ENCODE measurements at regions not wholly inside any gene's neighbourhood (a gene's known extent, or its start where the extent isn't known, plus 50 kb on each side); places are given as distances from the start of the nearest gene placed in this dataset.
"Not testable (repeated sequence)": the region's sequence is repeated elsewhere in the genome, so short reads cannot be mapped to it uniquely, and the experiment has no call there.

DNA sequence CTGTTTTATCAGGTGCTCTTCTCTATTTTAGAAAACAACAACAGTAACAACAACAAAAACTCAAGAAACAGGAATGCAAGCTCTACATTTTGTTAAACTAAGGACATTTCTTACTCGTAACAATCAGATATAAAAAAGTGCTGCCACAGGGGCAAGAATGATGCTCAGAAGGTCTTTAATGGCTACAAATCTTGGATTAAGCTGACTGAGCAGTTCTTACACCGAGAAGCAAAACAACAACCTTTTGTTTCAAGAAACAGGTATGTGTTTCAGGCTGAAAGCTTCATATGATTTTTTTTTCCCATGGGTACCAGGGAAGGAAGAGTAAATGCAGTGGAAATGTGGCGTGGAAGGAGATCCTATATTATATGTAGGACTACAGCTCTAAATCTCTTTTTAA is 786.8 kb upstream of the FBXO33 start:
- no peak for ATAC-seq (replicated peaks)
- H3K27me3 Mint-ChIP-seq, result no peaks in the 10 kb centered on the region
- peaks cover 7 to 19% of the 10 kb centered on the region in 2 donors for H3K4me1 Mint-ChIP-seq

DNA sequence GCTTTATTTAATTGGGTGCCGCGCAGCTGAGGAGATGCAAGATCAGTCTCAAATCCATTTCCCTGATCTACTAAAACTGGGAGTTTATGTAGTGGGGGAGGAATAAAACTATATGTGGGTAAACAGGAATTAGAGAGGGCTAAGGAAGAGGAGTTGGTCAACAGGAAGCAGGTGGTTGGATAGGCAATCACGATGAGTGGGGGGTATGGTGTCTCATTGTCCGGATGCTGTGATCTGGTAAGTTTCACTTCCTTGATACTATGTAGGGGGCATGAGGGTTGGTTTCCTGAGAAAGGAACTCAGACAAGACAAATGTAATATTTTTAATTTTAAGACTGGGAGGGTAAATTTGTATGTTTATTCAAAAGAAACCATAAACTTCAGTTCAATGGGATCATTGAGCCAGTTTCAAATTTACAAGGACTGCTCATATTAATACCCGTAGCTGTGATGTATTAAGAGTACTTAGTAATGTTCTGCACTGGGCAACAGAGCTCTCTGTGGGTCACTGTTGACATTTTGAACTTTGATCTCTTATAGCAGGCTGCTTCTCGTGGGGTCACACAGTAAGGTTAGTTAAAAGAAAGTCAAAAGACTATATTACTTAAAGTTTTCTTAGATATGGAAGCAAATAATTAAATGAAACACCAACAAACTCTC is 786.2 kb upstream of the FBXO33 start:
- Mint-ChIP-seq H3K36me3 (peaks cover 4 to 7% of the 10 kb centered on the region in 2 donors), H3K4me1 (peaks cover 9 to 19% of the 10 kb centered on the region in 2 donors), H3K27ac (peak overlapping the region; percentile 7), H3K4me3 (peak overlapping the region in 1 of 2 donors; percentile 2), H3K9me3 (peaks cover 5 to 17% of the 10 kb centered on the region in 2 donors), H3K27me3 (no peaks in the 10 kb centered on the region)
- peak; percentile 92 to 98 for ATAC-seq (replicated peaks)
- DNase-seq, result no peak

More for the DNA sequence above, 786.8 kb upstream of the FBXO33 start:
- DNase-seq, result no peak
- H3K4me3 Mint-ChIP-seq, result no peak overlapping the region
- H3K9me3 Mint-ChIP-seq, result peaks cover 5 to 16% of the 10 kb centered on the region in 2 donors
- H3K27ac Mint-ChIP-seq, result peak overlapping the region; percentile 3
- H3K36me3 Mint-ChIP-seq, result peaks cover 4 to 7% of the 10 kb centered on the region in 2 donors

GRCh38 chr14:40216976-40217375 is 784.7 kb upstream of the FBXO33 start:
- H3K36me3 Mint-ChIP-seq, result peaks cover 4 to 7% of the 10 kb centered on the region in 2 donors
- no peak overlapping the region for H3K27ac Mint-ChIP-seq
- H3K4me1 Mint-ChIP-seq, result peaks cover 9 to 19% of the 10 kb centered on the region in 2 donors
- H3K9me3 Mint-ChIP-seq, result peaks cover 4 to 17% of the 10 kb centered on the region in 2 donors
- DNase-seq (no peak), ATAC-seq (replicated peaks) (no peak)
- H3K4me3 Mint-ChIP-seq, result no peak overlapping the region
- no peaks in the 10 kb centered on the region for H3K27me3 Mint-ChIP-seq

DNA sequence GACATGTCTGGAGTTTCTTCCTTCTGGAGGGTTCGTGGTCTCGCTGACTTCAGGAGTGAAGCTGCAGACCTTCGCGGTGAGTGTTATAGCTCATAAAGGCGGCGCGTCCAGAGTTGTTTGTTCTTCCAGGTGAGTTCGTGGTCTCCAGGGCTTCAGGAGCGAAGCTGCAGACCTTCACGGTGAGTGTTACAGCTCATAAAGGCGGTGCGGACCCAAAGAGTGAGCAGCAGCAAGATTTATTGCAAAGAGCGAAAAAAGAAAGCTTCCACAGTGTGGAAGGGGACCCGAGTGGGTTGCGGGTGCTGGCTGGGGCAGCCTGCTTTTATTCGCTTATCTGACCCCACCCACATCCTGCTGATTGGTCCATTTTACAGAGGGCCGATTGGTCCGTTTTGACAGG is 784.2 kb upstream of the FBXO33 start:
- not testable (repeated sequence) for H3K27me3 Mint-ChIP-seq; H3K36me3 Mint-ChIP-seq; ATAC-seq (replicated peaks); DNase-seq; H3K27ac Mint-ChIP-seq; H3K4me3 Mint-ChIP-seq
- Mint-ChIP-seq H3K9me3 (peaks cover 4 to 17% of the 10 kb centered on the region in 2 donors), H3K4me1 (peaks cover 9 to 19% of the 10 kb centered on the region in 2 donors)

DNA sequence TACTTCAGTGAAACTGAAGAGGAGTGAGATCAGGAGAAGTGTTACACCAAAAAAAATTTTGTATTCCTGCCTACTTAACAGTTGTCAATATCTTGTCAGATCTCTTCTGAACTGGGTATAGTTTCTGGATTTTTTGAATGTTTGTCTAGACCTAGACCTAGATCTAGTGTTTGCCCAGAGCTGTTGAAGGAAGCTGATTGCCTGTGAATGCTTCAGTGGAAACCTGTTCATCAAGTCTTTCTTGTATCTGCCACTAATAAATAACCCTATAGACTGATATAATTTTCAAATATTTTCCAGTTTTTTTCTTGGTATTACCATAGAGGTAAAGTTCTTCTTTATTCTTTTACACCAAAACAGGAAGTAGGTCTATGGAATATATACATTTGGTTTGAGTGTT is 781.5 kb upstream of the FBXO33 start:
- peaks cover 4 to 7% of the 10 kb centered on the region in 2 donors for H3K36me3 Mint-ChIP-seq
- no peak overlapping the region for H3K27ac Mint-ChIP-seq

DNA sequence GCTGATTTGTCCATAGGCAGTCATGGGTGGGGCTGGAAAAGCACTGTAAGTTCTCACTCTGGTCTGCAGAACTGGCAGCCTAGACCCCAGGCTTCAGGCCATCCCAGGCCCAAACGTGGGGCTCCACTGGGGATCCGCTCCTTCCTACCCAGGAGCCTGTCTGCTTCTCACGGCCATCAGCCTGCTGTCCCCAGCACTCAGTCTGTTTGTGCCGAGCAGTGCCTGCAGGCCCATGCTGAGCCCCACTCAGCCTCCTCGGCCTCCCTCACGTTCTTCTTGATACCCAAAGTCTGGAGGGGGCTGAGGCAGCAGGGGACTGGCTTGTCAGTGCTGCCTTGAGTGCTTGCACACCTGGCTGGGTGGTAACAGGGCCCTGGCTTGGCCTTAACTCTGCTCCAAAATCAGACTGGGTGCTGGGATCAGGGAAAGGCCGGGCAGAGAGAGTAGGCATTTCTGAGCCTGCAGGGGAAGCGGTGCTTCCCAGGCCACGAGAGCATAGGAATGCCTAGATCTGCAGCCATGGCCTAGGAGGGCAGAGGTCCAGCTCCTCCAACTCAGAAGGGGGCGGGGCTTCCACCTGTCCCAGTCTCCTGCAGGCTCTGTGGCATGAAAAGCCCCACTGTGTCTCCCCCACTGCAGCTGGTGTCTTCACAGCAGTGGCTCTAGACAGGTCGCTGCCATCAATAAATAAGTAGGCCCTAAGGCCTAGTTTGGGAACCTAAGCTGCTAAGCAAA is 772.4 kb upstream of the FBXO33 start:
- peaks cover 4 to 10% of the 10 kb centered on the region in 2 donors for H3K9me3 Mint-ChIP-seq
- H3K36me3 Mint-ChIP-seq, result no peaks in the 10 kb centered on the region
- H3K27ac Mint-ChIP-seq, result no peak overlapping the region
- H3K4me3 Mint-ChIP-seq, result no peak overlapping the region
- ATAC-seq (replicated peaks) (no peak), DNase-seq (no peak)
- peaks cover 0 to 2% of the 10 kb centered on the region in 2 donors for H3K4me1 Mint-ChIP-seq
- H3K27me3 Mint-ChIP-seq, result no peaks in the 10 kb centered on the region

More for the DNA sequence above, 781.5 kb upstream of the FBXO33 start:
- H3K9me3 Mint-ChIP-seq, result peaks cover 8 to 19% of the 10 kb centered on the region in 2 donors
- no peak overlapping the region for H3K4me3 Mint-ChIP-seq
- H3K27me3 Mint-ChIP-seq, result no peaks in the 10 kb centered on the region
- no peak for ATAC-seq (replicated peaks)
- H3K4me1 Mint-ChIP-seq, result peaks cover 7 to 11% of the 10 kb centered on the region in 2 donors
- DNase-seq, result no peak

DNA sequence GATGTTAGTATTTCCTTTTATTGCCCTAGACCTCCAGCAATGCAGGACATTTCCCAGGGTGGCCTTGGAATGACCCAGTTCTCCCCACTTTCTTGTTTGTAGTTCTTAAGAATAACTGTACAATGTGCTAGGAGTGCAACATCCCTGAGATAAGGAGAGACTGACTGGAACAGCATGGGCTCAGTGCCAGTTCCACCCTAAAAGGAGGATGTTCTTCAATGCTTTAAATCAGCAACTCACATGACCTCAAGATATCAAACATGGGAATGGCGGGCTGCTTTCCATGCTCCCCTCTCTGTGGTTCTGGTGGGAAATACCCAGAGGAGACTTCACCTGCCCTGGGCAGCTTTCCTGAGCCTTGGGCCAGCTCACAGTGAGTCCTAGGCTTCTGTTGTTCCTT is 766.9 kb upstream of the FBXO33 start:
- Mint-ChIP-seq H3K27me3 (no peaks in the 10 kb centered on the region), H3K4me1 (no peaks in the 10 kb centered on the region), H3K9me3 (peaks cover 0 to 2% of the 10 kb centered on the region in 2 donors), H3K4me3 (no peak overlapping the region), H3K36me3 (no peaks in the 10 kb centered on the region), H3K27ac (no peak overlapping the region)
- ATAC-seq (replicated peaks) (no peak), DNase-seq (no peak)

- Mint-ChIP-seq H3K4me3 (no peak overlapping the region), H3K36me3 (no peaks in the 10 kb centered on the region), H3K9me3 (peaks cover 0 to 2% of the 10 kb centered on the region in 2 donors), H3K27ac (no peak overlapping the region), H3K27me3 (no peaks in the 10 kb centered on the region), H3K4me1 (no peaks in the 10 kb centered on the region)
- ATAC-seq (replicated peaks), result no peak
- no peak for DNase-seq
Measured at GRCh38 chr14:40197344-40197743, 765.1 kb upstream of the FBXO33 start.

GRCh38 chr14:40188006-40188405 is 755.8 kb upstream of the FBXO33 start:
- Mint-ChIP-seq H3K27me3 (no peaks in the 10 kb centered on the region), H3K36me3 (no peaks in the 10 kb centered on the region), H3K27ac (no peak overlapping the region), H3K4me3 (no peak overlapping the region), H3K9me3 (peaks cover 0 to 2% of the 10 kb centered on the region in 2 donors), H3K4me1 (no peaks in the 10 kb centered on the region)
- DNase-seq (no peak), ATAC-seq (replicated peaks) (no peak)

GRCh38 chr14:40164083-40164482 is 731.9 kb upstream of the FBXO33 start:
- no peak overlapping the region for H3K4me3 Mint-ChIP-seq
- no peaks in the 10 kb centered on the region for H3K27me3 Mint-ChIP-seq
- H3K36me3 Mint-ChIP-seq, result peaks cover 0 to 9% of the 10 kb centered on the region in 2 donors
- ATAC-seq (replicated peaks), result no peak
- peaks cover 6 to 8% of the 10 kb centered on the region in 2 donors for H3K9me3 Mint-ChIP-seq
- no peak for DNase-seq
- no peaks in the 10 kb centered on the region for H3K4me1 Mint-ChIP-seq
- H3K27ac Mint-ChIP-seq, result no peak overlapping the region

DNA sequence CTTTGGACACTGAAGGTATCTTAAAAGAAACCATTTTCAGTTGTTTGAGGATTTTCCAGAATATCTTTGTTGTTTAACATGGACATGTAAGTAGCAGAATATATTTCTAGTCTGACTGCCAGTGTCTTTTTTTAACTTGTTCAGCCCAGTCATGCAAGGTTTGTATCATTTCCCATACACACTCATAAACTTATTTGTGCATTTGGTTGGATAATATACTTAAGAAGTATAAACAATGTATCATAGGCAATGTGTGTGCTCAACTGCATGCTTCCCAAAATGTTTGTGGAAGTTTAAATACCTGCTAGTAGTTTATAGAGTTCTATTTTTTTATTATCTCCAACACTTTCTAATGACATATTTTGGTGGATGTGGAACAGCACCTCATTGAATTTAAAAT is 707.4 kb upstream of the FBXO33 start:
- peaks cover 7 to 10% of the 10 kb centered on the region in 2 donors for H3K9me3 Mint-ChIP-seq
- DNase-seq (no peak), ATAC-seq (replicated peaks) (no peak)
- H3K36me3 Mint-ChIP-seq, result no peaks in the 10 kb centered on the region
- no peak overlapping the region for H3K27ac Mint-ChIP-seq
- H3K4me3 Mint-ChIP-seq, result no peak overlapping the region
- no peaks in the 10 kb centered on the region for H3K4me1 Mint-ChIP-seq
- no peaks in the 10 kb centered on the region for H3K27me3 Mint-ChIP-seq

GRCh38 chr14:40133463-40133862 is 701.2 kb upstream of the FBXO33 start:
- Mint-ChIP-seq H3K36me3 (no peaks in the 10 kb centered on the region), H3K27ac (no peak overlapping the region), H3K27me3 (no peaks in the 10 kb centered on the region), H3K4me1 (no peaks in the 10 kb centered on the region), H3K4me3 (no peak overlapping the region), H3K9me3 (peaks cover 10 to 15% of the 10 kb centered on the region in 2 donors)
- DNase-seq, result no peak
- no peak for ATAC-seq (replicated peaks)

GRCh38 chr14:40129159-40129558 is 696.9 kb upstream of the FBXO33 start:
- no peak overlapping the region for H3K4me3 Mint-ChIP-seq
- no peaks in the 10 kb centered on the region for H3K27me3 Mint-ChIP-seq
- H3K9me3 Mint-ChIP-seq, result peaks cover 0 to 8% of the 10 kb centered on the region in 2 donors
- no peak overlapping the region for H3K27ac Mint-ChIP-seq
- H3K36me3 Mint-ChIP-seq, result no peaks in the 10 kb centered on the region
- H3K4me1 Mint-ChIP-seq, result no peaks in the 10 kb centered on the region
- ATAC-seq (replicated peaks) (no peak), DNase-seq (no peak)

DNA sequence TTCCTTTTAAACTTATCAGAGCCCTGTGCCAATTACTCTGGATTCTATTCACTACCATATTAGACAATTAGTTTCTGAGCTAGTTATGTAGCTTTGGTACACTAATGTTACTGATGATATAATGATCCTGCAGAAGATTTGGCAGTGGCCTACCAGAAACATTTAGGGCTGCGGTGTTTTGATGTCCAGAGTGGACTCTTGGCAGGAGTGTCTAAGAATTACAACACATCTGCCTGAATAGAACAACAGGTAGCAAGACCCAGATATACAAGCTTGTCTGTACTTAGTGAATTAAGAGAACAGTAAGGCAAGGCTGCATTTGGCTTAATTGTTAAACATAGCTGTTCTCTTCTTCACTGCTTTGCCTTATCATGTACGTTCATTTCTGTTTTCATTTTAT is 691.6 kb upstream of the FBXO33 start:
- H3K9me3 Mint-ChIP-seq, result peaks cover 0 to under 1% of the 10 kb centered on the region in 2 donors
- no peaks in the 10 kb centered on the region for H3K36me3 Mint-ChIP-seq
- ATAC-seq (replicated peaks) (no peak), DNase-seq (no peak)
- no peaks in the 10 kb centered on the region for H3K27me3 Mint-ChIP-seq
- no peaks in the 10 kb centered on the region for H3K4me1 Mint-ChIP-seq
- no peak overlapping the region for H3K4me3 Mint-ChIP-seq
- no peak overlapping the region for H3K27ac Mint-ChIP-seq
